Natural killer cell (primary cell): ENCODE measurements at regions not wholly inside any gene's neighbourhood (a gene's known extent, or its start where the extent isn't known, plus 50 kb on each side); places are given as distances from the start of the nearest gene placed in this dataset.
A peak's percentile ranks its signal among the peaks of the same experiment; 100 is the strongest.

Experiments
- ATAC-seq, 3 donors: fragments of 150-1000 bp in 2 of 3; fragments of 200-7000 bp in 1 of 3; cut with Tn5 transposase; 1 replicate in 1 of 3; 2 replicates in 2 of 3; pipeline ENCODE4 v1.10.0; 2021; ENCODE audit warnings: mild to moderate bottlenecking in 2 of 3, moderate library complexity in 2 of 3
- DNase-seq, 2 donors: peaks; one replicate each; pipeline versions ENCODE4 v3.0.0 to v3.0.0-alpha.2; 2013 to 2021; ENCODE audit warnings: mixed read lengths in 1 of 2
- H3K27ac ChIP-seq: one replicate; pipeline ENCODE4 v1.5.1; 2013; ENCODE audit warnings: mild to moderate bottlenecking, low read length
- H3K27me3 ChIP-seq: one replicate; pipeline ENCODE4 v1.6.1; 2013; ENCODE audit warnings: low read length; ENCODE audit not compliant: control insufficient read depth, insufficient read depth
- H3K36me3 ChIP-seq: one replicate; pipeline ENCODE4 v1.6.1; 2013; ENCODE audit warnings: low read length; ENCODE audit not compliant: control insufficient read depth, insufficient read depth
- H3K4me1 ChIP-seq: one replicate; pipeline ENCODE4 v1.6.1; 2013; ENCODE audit warnings: low read length; ENCODE audit not compliant: control insufficient read depth, insufficient read depth
- H3K4me3 ChIP-seq: one replicate; pipeline ENCODE4 v1.5.1; 2013; ENCODE audit warnings: low read length
- H3K9me3 ChIP-seq: one replicate; pipeline ENCODE4 v1.6.1; 2013; ENCODE audit warnings: low read length; ENCODE audit not compliant: control insufficient read depth, insufficient read depth
- H3K27ac Mint-ChIP-seq, 2 donors: one replicate each; pipeline ENCODE4 v1.8.0; 2022; ENCODE audit warnings: mild to moderate bottlenecking in 2 of 2, mixed read lengths in 2 of 2, moderate library complexity in 1 of 2
- H3K27me3 Mint-ChIP-seq, 2 donors: one replicate each; pipeline ENCODE4 v1.8.0; 2022; ENCODE audit warnings: low read depth in 2 of 2, mixed read lengths in 2 of 2
- H3K36me3 Mint-ChIP-seq: one replicate; pipeline ENCODE4 v1.8.0; 2022; ENCODE audit warnings: mixed read lengths
- H3K4me1 Mint-ChIP-seq, 2 donors: one replicate each; pipeline ENCODE4 v1.8.0; 2022; ENCODE audit warnings: mixed read lengths in 2 of 2
- H3K4me3 Mint-ChIP-seq: one replicate; pipeline ENCODE4 v1.8.0; 2022; ENCODE audit warnings: mild to moderate bottlenecking, moderate library complexity, mixed read lengths
- H3K9me3 Mint-ChIP-seq, 2 donors: one replicate each; pipeline ENCODE4 v1.8.0; 2022; ENCODE audit warnings: mixed read lengths in 2 of 2
- CTCF ChIP-seq: fragments of 200-600 bp; IDR thresholded peaks from one replicate; pipeline ENCODE4 v1.8.0; 2022; ENCODE audit warnings: antibody characterized with exemption
- WGBS: methylation state at CpG from one replicate; pipeline ENCODE4 v1.1.7; 2013; ENCODE audit warnings: missing lambda C conversion rate; ENCODE audit not compliant: insufficient coverage; 5-methylcytosine and 5-hydroxymethylcytosine counted together
- intact Hi-C: fragments of 100-400 bp; cut with micrococcal nuclease; formaldehyde crosslinking; loops from one replicate; pipeline ENCODE4 v1.14.2; 2022

GRCh38 chr12:107624493-107624892 is 61.1 kb upstream of the PWP1 start:
- Mint-ChIP-seq H3K27me3 (no peaks in the 10 kb centered on the region), H3K4me1 (no peaks in the 10 kb centered on the region), H3K36me3 (no peaks in the 10 kb centered on the region), H3K27ac (no peak overlapping the region), H3K4me3 (no peak overlapping the region), H3K9me3 (peaks cover 3% of the 10 kb centered on the region in 2 donors)
- H3K36me3 ChIP-seq: no peaks in the 10 kb centered on the region
- intact Hi-C loops: no loop called here
- no peak for TF ChIP-seq CTCF
- no peaks in the 10 kb centered on the region for H3K9me3 ChIP-seq
- no peaks in the 10 kb centered on the region for H3K4me1 ChIP-seq
- H3K27me3 ChIP-seq: no peaks in the 10 kb centered on the region
- H3K27ac ChIP-seq: no peak overlapping the region
- WGBS: 92% methylated on average over 4 of the region's 4 CpGs
- DNase-seq (no peak), ATAC-seq (no peak)
- H3K4me3 ChIP-seq: no peak overlapping the region

- no peak for ATAC-seq
- Histone ChIP-seq H3K27ac (no peak overlapping the region), H3K4me3 (no peak overlapping the region), H3K36me3 (no peaks in the 10 kb centered on the region), H3K27me3 (no peaks in the 10 kb centered on the region), H3K9me3 (no peaks in the 10 kb centered on the region), H3K4me1 (no peaks in the 10 kb centered on the region)
- H3K27me3 Mint-ChIP-seq: no peaks in the 10 kb centered on the region
- 88% methylated on average over 2 of the region's 3 CpGs for WGBS
- intact Hi-C loops: no loop called here
- no peaks in the 10 kb centered on the region for H3K4me1 Mint-ChIP-seq
- no peak overlapping the region for H3K27ac Mint-ChIP-seq
- H3K4me3 Mint-ChIP-seq: no peak overlapping the region
- no peaks in the 10 kb centered on the region for H3K36me3 Mint-ChIP-seq
- TF ChIP-seq CTCF: no peak
- H3K9me3 Mint-ChIP-seq: no peaks in the 10 kb centered on the region
- DNase-seq: no peak
These were observed 53.9 kb upstream of the PWP1 start for GRCh38 chr12:107631715-107632114.

- Mint-ChIP-seq H3K27me3 (no peaks in the 10 kb centered on the region), H3K9me3 (no peaks in the 10 kb centered on the region), H3K4me1 (no peaks in the 10 kb centered on the region), H3K4me3 (no peak overlapping the region), H3K36me3 (no peaks in the 10 kb centered on the region), H3K27ac (no peak overlapping the region)
- Histone ChIP-seq H3K4me1 (no peaks in the 10 kb centered on the region), H3K4me3 (no peak overlapping the region), H3K27ac (no peak overlapping the region), H3K27me3 (no peaks in the 10 kb centered on the region), H3K9me3 (no peaks in the 10 kb centered on the region), H3K36me3 (no peaks in the 10 kb centered on the region)
- ATAC-seq (peak in 1 of 3 donors; percentile 75), DNase-seq (no peak)
- intact Hi-C loops: no loop called here
- 90% methylated on average over 5 of the region's 5 CpGs for whole genome bisulfite sequencing
- TF ChIP-seq CTCF: no peak
These were observed 53.4 kb upstream of the PWP1 start for GRCh38 chr12:107632246-107632645.

GRCh38 chr12:107634530-107634929 is 51.1 kb upstream of the PWP1 start:
- no peaks in the 10 kb centered on the region for H3K4me1 ChIP-seq
- H3K4me3 ChIP-seq: no peak overlapping the region
- ATAC-seq (no peak), DNase-seq (no peak)
- H3K27ac ChIP-seq: no peak overlapping the region
- H3K36me3 ChIP-seq: no peaks in the 10 kb centered on the region
- Mint-ChIP-seq H3K27me3 (no peaks in the 10 kb centered on the region), H3K4me1 (no peaks in the 10 kb centered on the region), H3K9me3 (no peaks in the 10 kb centered on the region), H3K27ac (no peak overlapping the region), H3K4me3 (no peak overlapping the region), H3K36me3 (no peaks in the 10 kb centered on the region)
- WGBS: 94% methylated on average over 10 of the region's 10 CpGs
- H3K9me3 ChIP-seq: no peaks in the 10 kb centered on the region
- no peak for TF ChIP-seq CTCF
- intact Hi-C loops: no loop called here
- H3K27me3 ChIP-seq: no peaks in the 10 kb centered on the region
